Uterus (tissue), 3 donors: ENCODE measurements at regions not wholly inside any gene's neighbourhood (a gene's known extent, or its start where the extent isn't known, plus 50 kb on each side); places are given as distances from the start of the nearest gene placed in this dataset.
"Not testable (repeated sequence)": the region's sequence is repeated elsewhere in the genome, so short reads cannot be mapped to it uniquely, and the experiment has no call there.

Experiments
- DNase-seq, 2 donors: peaks; one replicate each; pipeline ENCODE4 v3.0.0-alpha.2; 2019 to 2020
- H3K27ac ChIP-seq, 2 donors: fragments of 200-600 bp; sonication (generic); 1 replicate in 1 of 2; 2 replicates in 1 of 2; pipeline ENCODE4 v1.5.1; 2016 to 2018
- H3K27me3 ChIP-seq, 2 donors: fragments of 200-600 bp; sonication (generic); one replicate each; pipeline ENCODE4 v1.5.1; 2018 to 2019; ENCODE audit warnings: control low read depth in 1 of 2
- H3K36me3 ChIP-seq, 2 donors: fragments of 200-600 bp; sonication (generic); one replicate each; pipeline ENCODE4 v1.5.1; 2019; ENCODE audit warnings: control low read depth in 1 of 2
- H3K4me1 ChIP-seq, 2 donors: fragments of 200-600 bp; sonication (generic); one replicate each; pipeline ENCODE4 v1.5.1; 2018 to 2019; ENCODE audit warnings: control low read depth in 1 of 2
- H3K4me3 ChIP-seq, 2 donors: fragments of 200-600 bp; sonication (generic); 1 replicate in 1 of 2; 2 replicates in 1 of 2; pipeline ENCODE4 v1.5.1; 2018 to 2019; ENCODE audit warnings: mild to moderate bottlenecking in 1 of 2
- H3K9me3 ChIP-seq, 2 donors: fragments of 200-600 bp; sonication (generic); one replicate each; pipeline ENCODE4 v1.5.1; 2019; ENCODE audit warnings: control low read depth in 1 of 2
- CTCF ChIP-seq, 4 experiments: fragments of 200-600 bp in 2 of 4; fragments of 450-650 bp in 2 of 4; sonication (generic) in 2 of 4; IDR thresholded peaks; one replicate each; pipeline ENCODE4 v1.5.1; 2016 to 2019; ENCODE audit warnings: antibody characterized with exemption in 4 of 4, mild to moderate bottlenecking in 2 of 4, moderate library complexity in 1 of 4
- POLR2A ChIP-seq, 2 donors: fragments of 450-650 bp; IDR thresholded peaks; one replicate each; pipeline ENCODE4 v1.6.1; 2016; ENCODE audit warnings: antibody characterized with exemption in 2 of 2, mild to moderate bottlenecking in 1 of 2, moderate library complexity in 1 of 2
- intact Hi-C: fragments of 100-400 bp; cut with DNase I; formaldehyde crosslinking; loops from one replicate; pipeline ENCODE4 v1.15.1; 2023; ENCODE audit warnings: low total_unique reads
- donor health status: DM: yes; HTN: yes; CAD: no.

DNA sequence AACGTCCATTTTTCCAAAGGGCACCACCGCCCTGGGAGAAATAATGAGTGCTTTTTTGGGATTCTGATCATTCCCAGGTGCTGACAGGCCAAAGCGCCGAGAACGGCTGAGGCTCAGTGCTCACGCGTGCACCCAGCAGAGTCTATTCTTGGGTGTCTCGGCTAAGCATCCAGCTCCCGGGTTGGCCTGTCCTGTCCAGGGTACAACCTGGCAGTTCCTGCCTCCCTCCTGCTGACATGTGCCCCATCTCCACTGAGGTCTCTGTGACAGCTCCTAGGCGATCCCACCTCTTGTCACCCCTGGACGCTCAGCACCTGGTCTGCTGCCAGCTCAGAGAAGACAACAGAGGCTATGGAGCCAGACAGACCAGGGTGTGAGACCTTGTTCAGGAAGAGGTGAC, 684.5 kb downstream of the PTPRU start:
- H3K4me3 ChIP-seq: no peak overlapping the region
- no peak for DNase-seq
- TF ChIP-seq POLR2A (IDR thresholded peaks at IDR 0.05) (no peak), CTCF (IDR thresholded peaks at IDR 0.05) (no peak)
- no peak overlapping the region for H3K27ac ChIP-seq
- H3K9me3 ChIP-seq: no peaks in the 10 kb centered on the region
- H3K4me1 ChIP-seq: no peaks in the 10 kb centered on the region
- intact Hi-C loops: no loop called here
- H3K27me3 ChIP-seq: no peaks in the 10 kb centered on the region
- H3K36me3 ChIP-seq: no peaks in the 10 kb centered on the region

- DNase-seq: no peak
- no peaks in the 10 kb centered on the region for H3K36me3 ChIP-seq
- no peaks in the 10 kb centered on the region for H3K4me1 ChIP-seq
- H3K4me3 ChIP-seq: no peak overlapping the region
- H3K9me3 ChIP-seq: no peaks in the 10 kb centered on the region
- intact Hi-C loops: no loop called here
- TF ChIP-seq CTCF (IDR thresholded peaks at IDR 0.05): no peak
- TF ChIP-seq POLR2A (IDR thresholded peaks at IDR 0.05): no peak
- H3K27ac ChIP-seq: no peak overlapping the region
- H3K27me3 ChIP-seq: no peaks in the 10 kb centered on the region
Observed at GRCh38 chr1:29920316-29920715, 684.0 kb downstream of the PTPRU start.

- H3K4me1 ChIP-seq, H3K27ac ChIP-seq, DNase-seq, intact Hi-C loops, H3K4me3 ChIP-seq, H3K36me3 ChIP-seq, H3K27me3 ChIP-seq, H3K9me3 ChIP-seq: not testable (repeated sequence)
Observed at GRCh38 chr1:29919041-29919440, 682.7 kb downstream of the PTPRU start.

DNA sequence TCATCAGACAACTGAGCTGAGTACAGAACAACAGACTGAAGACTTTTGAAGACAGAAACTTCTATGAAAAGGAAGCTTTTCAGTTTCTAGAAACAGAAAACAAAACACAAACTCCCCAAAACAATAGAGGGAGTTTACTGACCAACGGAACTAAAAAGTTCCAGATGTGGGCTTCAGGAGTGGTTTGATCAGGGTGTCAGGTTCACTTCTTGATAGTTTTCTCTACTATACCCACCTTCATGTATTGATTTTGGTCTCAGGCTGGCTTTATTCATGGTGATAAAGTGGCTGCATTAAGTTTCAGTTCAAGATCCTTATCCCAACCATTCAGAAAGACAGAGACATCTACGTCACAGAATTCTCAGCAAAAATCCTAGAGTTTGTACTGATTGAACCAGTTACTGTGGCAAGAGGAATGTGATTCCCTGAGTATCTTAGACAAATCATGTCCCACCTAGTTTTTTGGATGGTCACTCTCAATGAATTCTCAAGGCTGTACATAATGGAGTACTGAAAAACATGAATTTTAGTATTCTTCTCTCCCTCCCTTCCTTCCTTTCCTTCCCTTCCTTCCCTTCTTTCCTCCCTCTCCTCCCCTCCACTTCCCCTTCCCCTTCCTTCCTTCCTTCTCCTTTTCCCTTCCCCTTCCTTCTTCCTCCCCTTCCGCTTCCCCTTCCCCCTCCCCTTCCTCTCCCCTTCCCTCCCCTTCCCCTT, 680.5 kb downstream of the PTPRU start:
- DNase-seq: no peak
- TF ChIP-seq CTCF (IDR thresholded peaks at IDR 0.05) (no peak), POLR2A (IDR thresholded peaks at IDR 0.05) (no peak)
- H3K36me3 ChIP-seq: no peaks in the 10 kb centered on the region
- H3K27me3 ChIP-seq: no peaks in the 10 kb centered on the region
- H3K4me1 ChIP-seq: no peaks in the 10 kb centered on the region
- no peaks in the 10 kb centered on the region for H3K9me3 ChIP-seq
- H3K4me3 ChIP-seq: no peak overlapping the region
- intact Hi-C loops: no loop called here
- H3K27ac ChIP-seq: no peak overlapping the region

GRCh38 chr1:29914936-29915335, 678.6 kb downstream of the PTPRU start:
- no peaks in the 10 kb centered on the region for H3K4me1 ChIP-seq
- DNase-seq: no peak
- intact Hi-C loops: loop anchor here (5.0 kb wide), 1 partner anchor 368 kb away; no protein-coding TSS in a partner anchor

More at GRCh38 chr1:29914936-29915335, 678.6 kb downstream of the PTPRU start:
- Histone ChIP-seq H3K4me3 (no peak overlapping the region), H3K27me3 (no peaks in the 10 kb centered on the region), H3K36me3 (no peaks in the 10 kb centered on the region), H3K27ac (no peak overlapping the region), H3K9me3 (no peaks in the 10 kb centered on the region)
- TF ChIP-seq CTCF (IDR thresholded peaks at IDR 0.05) (no peak), POLR2A (IDR thresholded peaks at IDR 0.05) (no peak)
